ENCODE measurements at regions not wholly inside any gene's neighbourhood (a gene's known extent, or its start where the extent isn't known, plus 50 kb on each side); places are given as distances from the start of the nearest gene placed in this dataset.

DNA sequence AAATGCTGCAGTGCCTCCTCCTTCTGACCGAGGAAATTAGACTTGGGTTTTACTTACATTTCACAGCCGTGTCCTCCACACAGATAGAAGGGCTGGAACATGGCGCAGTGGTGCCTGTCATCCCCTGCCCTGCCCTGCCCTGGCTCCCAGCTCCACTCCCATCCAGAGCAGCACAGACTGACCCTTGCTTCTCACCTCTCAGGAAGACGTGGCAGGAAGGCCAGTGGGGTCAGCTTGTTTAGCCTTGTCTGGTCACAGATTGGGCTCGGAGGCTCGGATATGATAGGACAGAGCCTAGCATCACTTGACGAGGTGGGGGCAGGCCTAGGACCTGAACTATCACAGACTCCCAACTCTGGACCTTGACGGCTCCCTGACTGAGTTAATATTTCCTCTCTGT lies 88.5 kb downstream of the LINGO1 start:
- Histone ChIP-seq H3K9ac (ENCODE audit: low read length) (no peak overlapping the region), H2AFZ (ENCODE audit: low read depth, low read length) (no peak overlapping the region), H3K79me2 (ENCODE audit: low read length) (no peaks in the 10 kb centered on the region), H3K27ac (ENCODE audit: low read length) (no peak overlapping the region), H3K4me1 (ENCODE audit: low read length) (peaks cover 30% of the 10 kb centered on the region), H3K36me3 (replicated peaks; ENCODE audit: low read depth, low read length) (no peaks in the 10 kb centered on the region), H3K9me3 (ENCODE audit: insufficient read depth, low read length) (no peaks in the 10 kb centered on the region), H3K4me2 (ENCODE audit: low read length) (peak overlapping the region; percentile 87), H3K4me3 (ENCODE audit: low read length) (no peak overlapping the region), H3K27me3 (ENCODE audit: low read depth, low read length) (peaks cover 14% of the 10 kb centered on the region), H4K20me1 (ENCODE audit: insufficient read depth, low read length) (no peaks in the 10 kb centered on the region)
- no peak for TF ChIP-seq EZH2phosphoT487 (IDR thresholded peaks at IDR 0.05; ENCODE audit: low read depth)
- TF ChIP-seq, protein P1, sequence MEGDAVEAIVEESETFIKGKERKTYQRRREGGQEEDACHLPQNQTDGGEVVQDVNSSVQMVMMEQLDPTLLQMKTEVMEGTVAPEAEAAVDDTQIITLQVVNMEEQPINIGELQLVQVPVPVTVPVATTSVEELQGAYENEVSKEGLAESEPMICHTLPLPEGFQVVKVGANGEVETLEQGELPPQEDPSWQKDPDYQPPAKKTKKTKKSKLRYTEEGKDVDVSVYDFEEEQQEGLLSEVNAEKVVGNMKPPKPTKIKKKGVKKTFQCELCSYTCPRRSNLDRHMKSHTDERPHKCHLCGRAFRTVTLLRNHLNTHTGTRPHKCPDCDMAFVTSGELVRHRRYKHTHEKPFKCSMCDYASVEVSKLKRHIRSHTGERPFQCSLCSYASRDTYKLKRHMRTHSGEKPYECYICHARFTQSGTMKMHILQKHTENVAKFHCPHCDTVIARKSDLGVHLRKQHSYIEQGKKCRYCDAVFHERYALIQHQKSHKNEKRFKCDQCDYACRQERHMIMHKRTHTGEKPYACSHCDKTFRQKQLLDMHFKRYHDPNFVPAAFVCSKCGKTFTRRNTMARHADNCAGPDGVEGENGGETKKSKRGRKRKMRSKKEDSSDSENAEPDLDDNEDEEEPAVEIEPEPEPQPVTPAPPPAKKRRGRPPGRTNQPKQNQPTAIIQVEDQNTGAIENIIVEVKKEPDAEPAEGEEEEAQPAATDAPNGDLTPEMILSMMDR (IDR thresholded peaks at IDR 0.05; ENCODE audit: low read depth, low read length) = no peak

DNA sequence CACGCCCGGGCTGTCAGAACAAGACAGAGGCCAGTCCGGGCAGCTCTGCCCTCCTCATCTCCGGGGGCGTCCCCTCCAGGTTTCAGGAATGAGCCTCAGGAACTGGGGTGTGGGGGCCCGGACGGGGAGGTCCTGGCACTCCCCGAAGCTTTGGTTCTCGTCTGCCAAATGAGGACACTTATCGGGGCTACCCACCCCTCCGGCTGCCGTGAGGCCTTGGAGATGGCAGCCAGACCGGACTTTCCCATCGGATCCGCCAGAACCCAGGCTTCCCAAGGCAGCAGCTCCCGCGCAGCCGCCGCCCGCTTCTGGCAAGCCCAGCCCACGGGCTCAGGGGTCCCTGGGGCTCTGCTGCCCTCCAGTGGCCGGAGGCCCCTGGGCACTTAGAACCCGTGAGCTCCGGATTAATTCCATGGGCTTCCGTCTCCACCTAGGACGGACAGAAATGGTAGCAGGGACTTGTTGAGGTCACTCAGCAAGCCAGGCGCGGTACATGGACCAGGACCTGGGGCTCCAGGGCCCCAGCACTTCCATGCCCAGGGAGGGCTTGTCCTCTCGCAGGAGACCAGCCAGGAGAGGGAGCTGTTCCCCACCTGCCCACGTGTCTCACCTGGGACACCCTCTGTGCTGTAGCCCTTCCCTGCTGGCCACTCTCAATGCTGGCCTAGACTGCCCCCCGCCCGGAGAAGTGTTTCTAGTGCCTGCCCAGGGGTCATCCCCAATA lies 89.4 kb downstream of the LINGO1 start:
- peak overlapping the region; percentile 96 for H2AFZ ChIP-seq (ENCODE audit: low read depth, low read length)
- H3K4me1 ChIP-seq (ENCODE audit: low read length) = peaks cover 39% of the 10 kb centered on the region
- H3K79me2 ChIP-seq (ENCODE audit: low read length) = no peaks in the 10 kb centered on the region
- no peaks in the 10 kb centered on the region for H3K9me3 ChIP-seq (ENCODE audit: insufficient read depth, low read length)
- no peaks in the 10 kb centered on the region for H3K36me3 ChIP-seq (replicated peaks; ENCODE audit: low read depth, low read length)
- no peaks in the 10 kb centered on the region for H4K20me1 ChIP-seq (ENCODE audit: insufficient read depth, low read length)
- peak overlapping the region; percentile 6; the same call in 1 of the 2 replicates for H3K27ac ChIP-seq (ENCODE audit: low read length)
- H3K4me2 ChIP-seq (ENCODE audit: low read length) = peak overlapping the region; percentile 87
- H3K27me3 ChIP-seq (ENCODE audit: low read depth, low read length) = peaks cover 14% of the 10 kb centered on the region
- H3K4me3 ChIP-seq (ENCODE audit: low read length) = peak overlapping the region; percentile 78
- peak overlapping the region; percentile 72 for H3K9ac ChIP-seq (ENCODE audit: low read length)
- no peak for TF ChIP-seq EZH2phosphoT487 (IDR thresholded peaks at IDR 0.05; ENCODE audit: low read depth)
- TF ChIP-seq, protein P1 (IDR thresholded peaks at IDR 0.05; ENCODE audit: low read depth, low read length) = peak; percentile 100

DNA sequence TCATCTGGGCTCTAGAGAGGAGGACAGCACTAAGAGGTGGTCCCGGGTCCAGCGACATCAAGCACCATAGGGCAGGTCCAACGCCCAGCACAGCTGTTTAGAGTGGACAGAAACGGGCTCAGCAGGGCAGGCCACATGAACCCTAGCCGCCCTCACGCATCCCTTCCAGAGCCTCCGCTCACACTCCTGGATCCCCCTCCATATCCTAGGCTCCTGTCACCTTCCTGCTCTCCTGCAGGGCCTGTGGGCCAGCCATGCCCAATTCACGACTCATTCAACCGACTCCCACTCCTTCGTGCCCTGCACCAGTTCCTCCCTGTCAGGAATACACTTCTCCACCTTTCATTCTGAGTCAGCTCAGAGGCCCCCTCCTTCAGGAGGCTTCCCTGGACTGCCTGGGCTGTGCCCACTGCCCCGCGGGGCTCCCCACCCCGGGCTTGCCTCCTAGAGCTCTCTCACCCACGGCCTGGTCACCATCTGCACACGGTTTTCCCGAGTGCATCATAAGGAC lies 90.2 kb downstream of the LINGO1 start:
- Histone ChIP-seq H3K27me3 (ENCODE audit: low read depth, low read length) (peaks cover 14% of the 10 kb centered on the region), H3K4me3 (ENCODE audit: low read length) (peak overlapping the region; percentile 78), H4K20me1 (ENCODE audit: insufficient read depth, low read length) (no peaks in the 10 kb centered on the region), H3K27ac (ENCODE audit: low read length) (no peak overlapping the region), H3K79me2 (ENCODE audit: low read length) (no peaks in the 10 kb centered on the region), H3K4me1 (ENCODE audit: low read length) (peaks cover 45% of the 10 kb centered on the region), H3K9me3 (ENCODE audit: insufficient read depth, low read length) (no peaks in the 10 kb centered on the region), H2AFZ (ENCODE audit: low read depth, low read length) (no peak overlapping the region), H3K4me2 (ENCODE audit: low read length) (peak overlapping the region; percentile 87), H3K36me3 (replicated peaks; ENCODE audit: low read depth, low read length) (no peaks in the 10 kb centered on the region), H3K9ac (ENCODE audit: low read length) (peak overlapping the region; percentile 72)
- TF ChIP-seq EZH2phosphoT487 (IDR thresholded peaks at IDR 0.05; ENCODE audit: low read depth) = no peak
- TF ChIP-seq, protein P1 (IDR thresholded peaks at IDR 0.05; ENCODE audit: low read depth, low read length) = no peak

DNA sequence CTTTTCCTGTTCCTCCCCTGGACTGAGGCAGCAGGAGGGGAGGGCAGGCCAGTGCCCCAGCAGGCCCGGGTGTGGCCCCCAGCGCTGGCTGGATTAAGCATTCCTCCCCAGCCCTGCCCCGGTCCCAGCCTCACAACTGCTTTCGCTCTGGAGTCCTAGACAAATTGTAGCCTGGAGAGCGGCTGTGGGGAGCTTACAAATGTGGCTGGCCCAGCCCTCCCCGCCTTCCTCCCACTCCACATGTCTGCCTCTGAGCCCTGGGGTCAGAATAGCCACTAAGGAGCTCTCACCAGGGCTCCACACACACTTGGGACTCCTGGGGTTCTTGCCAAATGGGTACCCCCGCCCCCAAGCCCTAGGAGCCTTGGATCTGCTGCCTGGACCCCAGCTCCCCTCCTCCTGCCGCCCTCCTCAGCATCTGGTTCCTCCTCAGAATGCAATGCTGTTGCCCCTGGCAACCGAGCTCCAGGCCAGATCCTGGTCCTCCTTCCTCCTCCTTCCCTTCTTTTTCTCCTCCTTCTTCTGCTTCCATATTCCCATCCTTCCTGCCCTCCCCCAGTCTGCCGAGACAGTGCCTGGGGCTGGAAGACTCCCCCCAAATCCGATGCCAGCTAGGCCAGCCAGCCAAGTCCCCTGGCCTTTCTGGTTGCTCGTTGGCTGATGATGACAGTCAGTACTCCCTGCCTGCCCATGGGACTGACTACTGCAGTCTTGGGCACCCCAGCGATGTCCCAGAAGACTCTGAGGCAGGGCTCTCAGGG lies 91.1 kb downstream of the LINGO1 start:
- H3K79me2 ChIP-seq (ENCODE audit: low read length) = no peaks in the 10 kb centered on the region
- H3K9ac ChIP-seq (ENCODE audit: low read length) = no peak overlapping the region
- TF ChIP-seq, protein P1 (IDR thresholded peaks at IDR 0.05; ENCODE audit: low read depth, low read length) = no peak
- no peak for TF ChIP-seq EZH2phosphoT487 (IDR thresholded peaks at IDR 0.05; ENCODE audit: low read depth)
- no peaks in the 10 kb centered on the region for H3K36me3 ChIP-seq (replicated peaks; ENCODE audit: low read depth, low read length)
- no peak overlapping the region for H3K4me2 ChIP-seq (ENCODE audit: low read length)
- no peak overlapping the region for H3K27ac ChIP-seq (ENCODE audit: low read length)
- H3K4me3 ChIP-seq (ENCODE audit: low read length) = no peak overlapping the region
- peaks cover 55% of the 10 kb centered on the region for H3K4me1 ChIP-seq (ENCODE audit: low read length)
- H4K20me1 ChIP-seq (ENCODE audit: insufficient read depth, low read length) = no peaks in the 10 kb centered on the region
- H3K27me3 ChIP-seq (ENCODE audit: low read depth, low read length) = peaks cover 11% of the 10 kb centered on the region
- H3K9me3 ChIP-seq (ENCODE audit: insufficient read depth, low read length) = no peaks in the 10 kb centered on the region
- H2AFZ ChIP-seq (ENCODE audit: low read depth, low read length) = no peak overlapping the region
